Neural progenitor cell (in vitro differentiated cells): ENCODE measurements at regions not wholly inside any gene's neighbourhood (a gene's known extent, or its start where the extent isn't known, plus 50 kb on each side); places are given as distances from the start of the nearest gene placed in this dataset.
A peak's percentile ranks its signal among the peaks of the same experiment; 100 is the strongest.

Experiments
- DNase-seq: peaks from one replicate; pipeline ENCODE4 v3.0.0-alpha.2; 2016; ENCODE audit warnings: low spot score
- H2AFZ ChIP-seq: fragments of 200-600 bp; sonication (generic); replicated peaks from 2 replicates; pipeline ENCODE4 v1.6.1; 2016; ENCODE audit warnings: antibody characterized with exemption
- H3F3A ChIP-seq: fragments of 200-600 bp; sonication (generic); 2 replicates; pipeline ENCODE4 v1.6.1; 2016; ENCODE audit warnings: antibody characterized with exemption, low read depth
- H3K27ac ChIP-seq: fragments of 200-600 bp; sonication (generic); 2 replicates; pipeline ENCODE4 v1.5.1; 2016; ENCODE audit warnings: mild to moderate bottlenecking
- H3K27me3 ChIP-seq: fragments of 200-600 bp; sonication (generic); 2 replicates; pipeline ENCODE4 v1.6.1; 2016; ENCODE audit warnings: mild to moderate bottlenecking, moderate library complexity
- H3K36me3 ChIP-seq: fragments of 200-600 bp; sonication (generic); 2 replicates; pipeline ENCODE4 v1.5.1; 2016
- H3K4me1 ChIP-seq: fragments of 200-600 bp; sonication (generic); 2 replicates; pipeline ENCODE4 v1.6.1; 2016; ENCODE audit warnings: mixed run types
- H3K4me2 ChIP-seq: fragments of 200-600 bp; sonication (generic); 2 replicates; pipeline ENCODE4 v1.6.1; 2016
- H3K4me3 ChIP-seq: fragments of 200-600 bp; sonication (generic); 2 replicates; pipeline ENCODE4 v1.5.1; 2016
- H3K79me2 ChIP-seq: fragments of 200-600 bp; sonication (generic); 2 replicates; pipeline ENCODE4 v1.6.1; 2016; ENCODE audit warnings: low read depth
- H3K9ac ChIP-seq: fragments of 200-600 bp; sonication (generic); 2 replicates; pipeline ENCODE4 v1.6.1; 2016
- H3K9me3 ChIP-seq: fragments of 200-600 bp; sonication (generic); 2 replicates; pipeline ENCODE4 v1.5.1; 2016; ENCODE audit warnings: low read depth
- H4K20me1 ChIP-seq: fragments of 200-600 bp; sonication (generic); 2 replicates; pipeline ENCODE4 v1.6.1; 2016; ENCODE audit warnings: low read depth
- H3K27ac Mint-ChIP-seq: 3 replicates; pipeline ENCODE4 v1.8.0; 2021; ENCODE audit warnings: mixed read lengths
- H3K27me3 Mint-ChIP-seq: 2 replicates; pipeline ENCODE4 v1.8.0; 2022; ENCODE audit warnings: low read depth, mild to moderate bottlenecking, inconsistent platforms, moderate library complexity, mixed read lengths; ENCODE audit not compliant: insufficient read depth
- H3K36me3 Mint-ChIP-seq: 3 replicates; pipeline ENCODE4 v1.8.0; 2021; ENCODE audit warnings: mixed read lengths
- H3K4me1 Mint-ChIP-seq: 3 replicates; pipeline ENCODE4 v1.8.0; 2021; ENCODE audit warnings: mixed read lengths
- H3K4me3 Mint-ChIP-seq: 3 replicates; pipeline ENCODE4 v1.8.0; 2021; ENCODE audit warnings: mild to moderate bottlenecking, moderate library complexity, mixed read lengths
- H3K9me3 Mint-ChIP-seq: 3 replicates; pipeline ENCODE4 v1.8.0; 2020; ENCODE audit warnings: mixed read lengths
- EZH2 ChIP-seq: fragments of 200-600 bp; sonication (generic); IDR thresholded peaks from 2 replicates; pipeline ENCODE4 v1.6.1; 2017; ENCODE audit warnings: antibody characterized with exemption, mild to moderate bottlenecking, moderate library complexity
- EZH2phosphoT487 ChIP-seq: fragments of 200-600 bp; sonication (generic); IDR thresholded peaks from 2 replicates; pipeline ENCODE4 v1.6.1; 2017; ENCODE audit warnings: antibody characterized with exemption
- TF ChIP-seq, protein P1 (sequence below): fragments of 200-600 bp; sonication (generic); IDR thresholded peaks from 2 replicates; pipeline ENCODE4 v1.5.1; 2017; ENCODE audit warnings: antibody characterized with exemption, mild to moderate bottlenecking

DNA sequence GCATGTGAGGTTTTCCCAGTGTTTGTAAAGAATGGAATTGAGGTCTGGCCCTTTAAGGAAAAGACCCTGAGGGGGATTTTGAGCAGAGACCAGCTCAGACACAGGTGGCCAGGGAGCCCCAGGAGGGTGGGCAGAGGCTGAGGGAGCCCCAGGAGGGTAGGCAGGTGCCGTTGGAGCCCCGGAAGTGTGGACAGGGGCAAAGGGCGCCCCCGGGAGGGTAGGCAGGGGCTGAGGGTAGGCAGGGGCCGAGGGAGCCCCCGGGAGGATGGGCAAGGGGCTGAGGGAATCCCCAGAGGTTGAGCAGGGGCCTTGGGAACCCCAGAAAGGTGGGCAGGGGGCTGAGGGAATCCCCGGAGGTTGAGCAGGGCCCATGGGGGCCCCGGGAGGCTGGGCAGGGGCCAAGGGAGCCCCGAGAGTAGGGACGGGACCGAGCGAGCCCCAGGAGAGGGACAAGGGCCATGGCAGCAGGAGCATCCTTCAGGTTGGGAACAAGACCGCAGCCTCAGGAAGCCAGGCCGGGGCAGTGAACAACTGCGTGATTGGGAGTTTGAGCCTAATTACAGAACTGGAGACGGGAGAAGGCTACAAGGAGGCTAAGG lies 292.0 kb downstream of the BRD1 start:
- TF ChIP-seq, protein P1, sequence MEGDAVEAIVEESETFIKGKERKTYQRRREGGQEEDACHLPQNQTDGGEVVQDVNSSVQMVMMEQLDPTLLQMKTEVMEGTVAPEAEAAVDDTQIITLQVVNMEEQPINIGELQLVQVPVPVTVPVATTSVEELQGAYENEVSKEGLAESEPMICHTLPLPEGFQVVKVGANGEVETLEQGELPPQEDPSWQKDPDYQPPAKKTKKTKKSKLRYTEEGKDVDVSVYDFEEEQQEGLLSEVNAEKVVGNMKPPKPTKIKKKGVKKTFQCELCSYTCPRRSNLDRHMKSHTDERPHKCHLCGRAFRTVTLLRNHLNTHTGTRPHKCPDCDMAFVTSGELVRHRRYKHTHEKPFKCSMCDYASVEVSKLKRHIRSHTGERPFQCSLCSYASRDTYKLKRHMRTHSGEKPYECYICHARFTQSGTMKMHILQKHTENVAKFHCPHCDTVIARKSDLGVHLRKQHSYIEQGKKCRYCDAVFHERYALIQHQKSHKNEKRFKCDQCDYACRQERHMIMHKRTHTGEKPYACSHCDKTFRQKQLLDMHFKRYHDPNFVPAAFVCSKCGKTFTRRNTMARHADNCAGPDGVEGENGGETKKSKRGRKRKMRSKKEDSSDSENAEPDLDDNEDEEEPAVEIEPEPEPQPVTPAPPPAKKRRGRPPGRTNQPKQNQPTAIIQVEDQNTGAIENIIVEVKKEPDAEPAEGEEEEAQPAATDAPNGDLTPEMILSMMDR, result no peak
- no peak for TF ChIP-seq EZH2phosphoT487
- no peak for TF ChIP-seq EZH2
- H3K4me3 ChIP-seq, result no peak overlapping the region
- Mint-ChIP-seq H3K9me3 (peaks cover 7% of the 10 kb centered on the region), H3K36me3 (no peaks in the 10 kb centered on the region), H3K27ac (peak overlapping the region; percentile 92), H3K27me3 (peaks cover 13% of the 10 kb centered on the region), H3K4me1 (peaks cover 41% of the 10 kb centered on the region), H3K4me3 (no peak overlapping the region)
- no peaks in the 10 kb centered on the region for H3K79me2 ChIP-seq
- no peaks in the 10 kb centered on the region for H4K20me1 ChIP-seq
- no peaks in the 10 kb centered on the region for H3K27me3 ChIP-seq
- H3K4me2 ChIP-seq, result peak overlapping the region; percentile 67
- no peak overlapping the region for H3K27ac ChIP-seq
- no peaks in the 10 kb centered on the region for H3K9me3 ChIP-seq
- H3K4me1 ChIP-seq, result peaks cover 36% of the 10 kb centered on the region
- peaks cover 23% of the 10 kb centered on the region for H3F3A ChIP-seq
- no peak overlapping the region for H3K9ac ChIP-seq
- no peaks in the 10 kb centered on the region for H3K36me3 ChIP-seq
- DNase-seq, result no peak
- H2AFZ ChIP-seq, result peak overlapping the region; percentile 80

DNA sequence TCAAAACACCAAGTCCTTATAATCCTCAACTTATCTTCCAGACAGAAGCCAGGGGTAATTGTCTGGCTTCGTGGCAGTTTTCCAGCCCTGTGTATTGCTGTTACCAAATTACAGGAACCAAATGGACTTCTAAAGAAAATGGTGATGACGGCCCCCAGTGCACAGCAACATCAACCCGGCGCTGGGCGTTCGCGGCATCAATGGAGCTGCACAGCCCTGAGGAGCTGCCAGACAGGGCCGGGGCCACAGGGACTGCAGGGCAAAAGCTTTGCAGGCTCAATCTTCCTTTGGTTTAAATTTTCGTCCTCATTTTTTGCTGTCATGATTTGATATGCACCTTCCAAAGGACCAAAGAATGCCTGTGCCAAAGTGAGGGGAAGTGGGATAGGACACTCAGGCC lies 292.5 kb downstream of the BRD1 start:
- Mint-ChIP-seq H3K27ac (peak overlapping the region; percentile 30), H3K9me3 (peaks cover 7% of the 10 kb centered on the region), H3K36me3 (no peaks in the 10 kb centered on the region), H3K27me3 (peaks cover 13% of the 10 kb centered on the region), H3K4me1 (peaks cover 41% of the 10 kb centered on the region), H3K4me3 (no peak overlapping the region)
- H2AFZ ChIP-seq, result no peak overlapping the region
- H3K9me3 ChIP-seq, result no peaks in the 10 kb centered on the region
- H4K20me1 ChIP-seq, result no peaks in the 10 kb centered on the region
- no peak for TF ChIP-seq EZH2
- no peak for TF ChIP-seq EZH2phosphoT487
- TF ChIP-seq, protein P1, result no peak
- H3K4me3 ChIP-seq, result no peak overlapping the region
- H3K79me2 ChIP-seq, result no peaks in the 10 kb centered on the region
- no peaks in the 10 kb centered on the region for H3K36me3 ChIP-seq
- no peak overlapping the region for H3K4me2 ChIP-seq
- H3K9ac ChIP-seq, result no peak overlapping the region
- no peak for DNase-seq
- H3K27me3 ChIP-seq, result no peaks in the 10 kb centered on the region
- peaks cover 36% of the 10 kb centered on the region for H3K4me1 ChIP-seq
- peaks cover 23% of the 10 kb centered on the region for H3F3A ChIP-seq
- H3K27ac ChIP-seq, result no peak overlapping the region

DNA sequence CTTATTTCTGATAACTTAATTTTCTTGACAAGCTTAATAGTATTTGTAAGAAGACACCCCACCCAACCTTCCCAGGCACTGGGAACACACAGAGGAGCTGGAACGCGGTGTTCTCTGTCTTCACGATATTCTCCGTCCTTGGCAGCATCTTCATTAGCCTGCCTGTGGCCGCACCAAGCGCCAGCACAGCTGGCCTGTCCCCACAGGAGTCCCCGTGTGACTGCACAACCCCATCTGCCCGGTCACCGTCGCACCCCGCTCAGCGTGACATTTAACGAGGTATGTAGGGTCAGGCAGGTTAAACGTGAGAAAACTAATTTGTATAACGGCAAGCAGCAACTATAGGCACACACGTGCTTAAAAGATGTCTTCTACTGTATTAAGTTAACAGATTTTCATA lies 293.3 kb downstream of the BRD1 start:
- H3K79me2 ChIP-seq, result no peaks in the 10 kb centered on the region
- peaks cover 23% of the 10 kb centered on the region for H3F3A ChIP-seq
- no peaks in the 10 kb centered on the region for H3K9me3 ChIP-seq
- Mint-ChIP-seq H3K36me3 (no peaks in the 10 kb centered on the region), H3K4me1 (peaks cover 38% of the 10 kb centered on the region), H3K27me3 (peaks cover 10% of the 10 kb centered on the region), H3K9me3 (peaks cover 9% of the 10 kb centered on the region), H3K27ac (peak overlapping the region; percentile 51), H3K4me3 (no peak overlapping the region)
- H3K4me1 ChIP-seq, result peaks cover 32% of the 10 kb centered on the region
- H3K4me3 ChIP-seq, result no peak overlapping the region
- H3K4me2 ChIP-seq, result no peak overlapping the region
- H4K20me1 ChIP-seq, result no peaks in the 10 kb centered on the region
- H3K27ac ChIP-seq, result no peak overlapping the region
- H3K9ac ChIP-seq, result no peak overlapping the region
- DNase-seq, result peak; percentile 14
- H3K27me3 ChIP-seq, result no peaks in the 10 kb centered on the region
- H2AFZ ChIP-seq, result no peak overlapping the region
- no peaks in the 10 kb centered on the region for H3K36me3 ChIP-seq
- TF ChIP-seq EZH2phosphoT487 (no peak), EZH2 (no peak)
- TF ChIP-seq, protein P1, result no peak
